PC-3 (cell line): ENCODE measurements at regions not wholly inside any gene's neighbourhood (a gene's known extent, or its start where the extent isn't known, plus 50 kb on each side); places are given as distances from the start of the nearest gene placed in this dataset.

Experiments used
- ATAC-seq: fragments of 200-7000 bp; cut with Tn5 transposase; 2 replicates; pipeline ENCODE4 v1.9.1; 2020; ENCODE audit warnings: mild to moderate bottlenecking, moderate library complexity
- BruUV-seq: library from RNA; stranded (reverse); fragments of 400-500 nt; replicated peaks from 2 replicates; lab custom pipeline; 2021; lab: Mats Ljungman, UMichigan
- CTCF ChIA-PET: fragments of 300-600 bp; sonication (Branson Sonifier 250); formaldehyde crosslinking; loops from one replicate; lab custom pipeline; 2022; ENCODE audit warnings: antibody characterized with exemption; lab: Charles Lee
- POLR2A ChIA-PET: fragments of 300-600 bp; sonication (Branson Sonifier 250); formaldehyde crosslinking; loops from one replicate; lab custom pipeline; 2022; ENCODE audit warnings: antibody characterized with exemption; ENCODE audit not compliant: unreplicated experiment; lab: Charles Lee
- DNase-seq: peaks from one replicate; pipeline ENCODE4 v3.0.0-alpha.2; 2015
- H2AFZ ChIP-seq: fragments of 300-600 bp; sonication (generic); 2 replicates; pipeline ENCODE4 v1.6.0; 2016; ENCODE audit warnings: antibody characterized with exemption, low read length
- H3F3A ChIP-seq: fragments of 300-600 bp; sonication (generic); one replicate; pipeline ENCODE4 v1.6.0; 2017; ENCODE audit warnings: antibody characterized with exemption, low read length, control low read depth, mild to moderate bottlenecking; ENCODE audit not compliant: unreplicated experiment
- H3K27ac ChIP-seq: fragments of 300-600 bp; sonication (generic); 2 replicates; pipeline ENCODE4 v1.5.1; 2016; ENCODE audit warnings: mild to moderate bottlenecking, low read length
- H3K27me3 ChIP-seq: fragments of 300-600 bp; sonication (generic); 2 replicates; pipeline ENCODE4 v1.6.1; 2016; ENCODE audit warnings: low read length, mixed read lengths
- H3K36me3 ChIP-seq: fragments of 300-600 bp; sonication (generic); 2 replicates; pipeline ENCODE4 v1.6.1; 2016; ENCODE audit warnings: low read depth, mixed run types, low read length, mixed read lengths
- H3K4me1 ChIP-seq: fragments of 300-600 bp; sonication (generic); 2 replicates; pipeline ENCODE4 v1.5.1; 2016; ENCODE audit warnings: low read length; ENCODE audit not compliant: insufficient read depth
- H3K4me2 ChIP-seq: fragments of 300-600 bp; sonication (generic); 2 replicates; pipeline ENCODE4 v1.6.0; 2016; ENCODE audit warnings: low read length
- H3K4me3 ChIP-seq: fragments of 300-600 bp; sonication (generic); 2 replicates; pipeline ENCODE4 v1.5.1; 2016; ENCODE audit warnings: mild to moderate bottlenecking, low read length, mixed read lengths
- H3K79me2 ChIP-seq: fragments of 300-600 bp; sonication (generic); 2 replicates; pipeline ENCODE4 v1.6.1; 2017; ENCODE audit warnings: low read length, mixed read lengths
- H3K9ac ChIP-seq: fragments of 300-600 bp; sonication (generic); 2 replicates; pipeline ENCODE4 v1.6.0; 2016; ENCODE audit warnings: mild to moderate bottlenecking, low read length
- H3K9me2 ChIP-seq: fragments of 300-600 bp; sonication (generic); replicated peaks from 2 replicates; pipeline ENCODE4 v1.6.1; 2016; ENCODE audit warnings: mixed run types, low read length, mixed read lengths
- H3K9me3 ChIP-seq: fragments of 300-600 bp; sonication (generic); 2 replicates; pipeline ENCODE4 v1.6.1; 2016; ENCODE audit warnings: low read length, mixed read lengths
- H4K20me1 ChIP-seq: fragments of 300-600 bp; sonication (generic); 2 replicates; pipeline ENCODE4 v1.6.1; 2016; ENCODE audit warnings: low read length, mixed read lengths
- EZH2 ChIP-seq: fragments of 300-600 bp; sonication (generic); IDR thresholded peaks from one replicate; pipeline ENCODE4 v1.6.1; 2017; ENCODE audit warnings: antibody characterized with exemption, mild to moderate bottlenecking, low read length; ENCODE audit not compliant: unreplicated experiment
- EZH2phosphoT487 ChIP-seq: fragments of 300-600 bp; sonication (generic); IDR thresholded peaks from 2 replicates; pipeline ENCODE4 v1.6.1; 2018; ENCODE audit warnings: mild to moderate bottlenecking, antibody characterized with exemption, low read length, borderline replicate concordance
- intact Hi-C: fragments of 100-400 bp; cut with micrococcal nuclease; formaldehyde crosslinking; loops from 2 replicates; pipeline ENCODE4 v1.9.0; 2023
- TF ChIP-seq, protein P1 (sequence below): fragments of 300-600 bp; sonication (generic); conservative IDR thresholded peaks from 2 replicates; pipeline ENCODE4 v1.5.1; 2017; ENCODE audit warnings: antibody characterized with exemption, low read depth, mild to moderate bottlenecking, low read length

DNA sequence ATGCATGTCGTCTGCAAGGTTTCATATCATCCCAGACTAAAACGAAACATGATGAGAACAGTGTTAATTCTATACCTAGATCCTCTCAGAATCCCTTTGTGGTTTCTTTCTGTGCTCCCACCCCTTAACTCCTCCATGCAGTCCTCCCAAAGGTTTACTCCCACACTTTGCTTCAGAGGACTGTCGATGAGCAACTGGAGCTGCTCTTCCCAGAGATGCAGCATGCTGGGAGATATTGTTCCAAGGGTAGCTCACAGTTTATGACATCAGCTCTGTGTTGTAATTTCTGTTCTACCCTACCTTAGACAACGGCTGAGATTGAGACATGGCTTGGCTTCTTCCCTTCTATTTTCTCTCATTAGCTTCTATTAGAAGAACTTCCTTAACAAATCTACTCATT is 313.0 kb upstream of the COL8A1 start:
- no peaks in the 10 kb centered on the region for H3K9me3 ChIP-seq
- no peak overlapping the region for H3K9ac ChIP-seq
- H3K36me3 ChIP-seq = no peaks in the 10 kb centered on the region
- no peak overlapping the region for H2AFZ ChIP-seq
- no peaks in the 10 kb centered on the region for H3K27me3 ChIP-seq
- H3K4me1 ChIP-seq = peaks cover 4% of the 10 kb centered on the region
- no peak overlapping the region for H3K4me3 ChIP-seq
- DNase-seq (no peak), ATAC-seq (no peak)
- H3K27ac ChIP-seq = no peak overlapping the region
- H3K79me2 ChIP-seq = no peaks in the 10 kb centered on the region
- ChIA-PET CTCF (no interaction called here), POLR2A (no interaction called here)
- no peaks in the 10 kb centered on the region for H3F3A ChIP-seq
- intact Hi-C loops = no loop called here
- TF ChIP-seq EZH2phosphoT487 (no peak), EZH2 (no peak)
- TF ChIP-seq, protein P1, sequence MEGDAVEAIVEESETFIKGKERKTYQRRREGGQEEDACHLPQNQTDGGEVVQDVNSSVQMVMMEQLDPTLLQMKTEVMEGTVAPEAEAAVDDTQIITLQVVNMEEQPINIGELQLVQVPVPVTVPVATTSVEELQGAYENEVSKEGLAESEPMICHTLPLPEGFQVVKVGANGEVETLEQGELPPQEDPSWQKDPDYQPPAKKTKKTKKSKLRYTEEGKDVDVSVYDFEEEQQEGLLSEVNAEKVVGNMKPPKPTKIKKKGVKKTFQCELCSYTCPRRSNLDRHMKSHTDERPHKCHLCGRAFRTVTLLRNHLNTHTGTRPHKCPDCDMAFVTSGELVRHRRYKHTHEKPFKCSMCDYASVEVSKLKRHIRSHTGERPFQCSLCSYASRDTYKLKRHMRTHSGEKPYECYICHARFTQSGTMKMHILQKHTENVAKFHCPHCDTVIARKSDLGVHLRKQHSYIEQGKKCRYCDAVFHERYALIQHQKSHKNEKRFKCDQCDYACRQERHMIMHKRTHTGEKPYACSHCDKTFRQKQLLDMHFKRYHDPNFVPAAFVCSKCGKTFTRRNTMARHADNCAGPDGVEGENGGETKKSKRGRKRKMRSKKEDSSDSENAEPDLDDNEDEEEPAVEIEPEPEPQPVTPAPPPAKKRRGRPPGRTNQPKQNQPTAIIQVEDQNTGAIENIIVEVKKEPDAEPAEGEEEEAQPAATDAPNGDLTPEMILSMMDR = no peak
- no peak overlapping the region for H3K4me2 ChIP-seq
- H4K20me1 ChIP-seq = no peaks in the 10 kb centered on the region
- no peaks in the 10 kb centered on the region for H3K9me2 ChIP-seq
- no TSS peak for BruUV-seq

DNA sequence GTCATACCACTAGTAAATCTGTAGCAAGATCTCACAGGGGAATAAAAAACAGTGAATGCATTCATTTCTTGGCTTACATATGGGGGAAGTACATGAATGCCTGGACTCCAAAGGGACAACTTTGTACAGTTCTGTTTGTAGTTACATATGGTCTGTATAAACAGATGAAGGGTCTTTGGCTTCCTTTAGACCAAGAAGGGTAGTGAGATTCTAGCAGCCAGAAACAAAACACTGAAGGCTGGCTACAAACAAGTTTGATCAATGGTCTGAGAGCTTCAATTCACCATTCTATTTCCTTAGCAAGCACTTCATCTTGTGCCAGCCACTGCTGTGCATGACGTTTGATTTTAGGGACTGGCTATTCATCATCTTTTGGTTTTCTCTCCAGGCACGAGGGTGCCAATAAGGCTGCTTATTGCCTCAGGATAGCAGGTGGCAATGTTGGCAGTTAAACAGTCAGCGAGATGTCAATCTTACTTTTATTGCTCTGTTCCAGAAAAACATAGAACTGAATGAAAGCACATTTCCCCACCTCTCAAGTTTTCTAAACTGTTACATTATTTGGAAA is 313.7 kb upstream of the COL8A1 start:
- no TSS peak for BruUV-seq
- no peaks in the 10 kb centered on the region for H4K20me1 ChIP-seq
- no peaks in the 10 kb centered on the region for H3F3A ChIP-seq
- no peak overlapping the region for H3K27ac ChIP-seq
- CTCF ChIA-PET = no interaction called here
- TF ChIP-seq EZH2 (no peak), EZH2phosphoT487 (no peak)
- TF ChIP-seq, protein P1 = no peak
- no peaks in the 10 kb centered on the region for H3K9me3 ChIP-seq
- POLR2A ChIA-PET = no interaction called here
- DNase-seq (no peak), ATAC-seq (no peak)
- no peaks in the 10 kb centered on the region for H3K27me3 ChIP-seq
- intact Hi-C loops = no loop called here
- no peak overlapping the region for H3K9ac ChIP-seq
- peaks cover 4% of the 10 kb centered on the region; the same call in 1 of the 2 replicates for H3K4me1 ChIP-seq
- no peaks in the 10 kb centered on the region for H3K79me2 ChIP-seq
- no peaks in the 10 kb centered on the region for H3K9me2 ChIP-seq
- no peaks in the 10 kb centered on the region for H3K36me3 ChIP-seq
- no peak overlapping the region for H3K4me3 ChIP-seq
- no peak overlapping the region for H3K4me2 ChIP-seq
- H2AFZ ChIP-seq = no peak overlapping the region

DNA sequence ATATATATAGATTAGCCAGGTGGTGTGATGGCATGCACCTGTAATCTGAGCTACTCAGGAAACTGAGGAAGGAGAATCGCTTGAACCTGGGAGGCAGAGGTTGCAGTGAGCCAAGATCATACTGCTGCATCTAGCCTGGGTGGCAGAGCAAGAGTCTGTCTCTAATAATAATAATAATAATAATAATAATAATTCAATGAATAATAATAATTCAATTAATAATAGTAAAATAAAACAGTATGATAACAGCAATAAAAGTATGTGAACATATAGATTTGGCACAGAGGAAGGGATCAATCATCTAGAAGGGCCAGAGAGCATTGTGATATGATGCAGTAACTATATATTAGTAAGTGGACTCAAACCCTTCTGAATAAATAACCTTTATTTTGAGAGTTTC is 314.5 kb upstream of the COL8A1 start:
- no peaks in the 10 kb centered on the region for H3K27me3 ChIP-seq
- no TSS peak for BruUV-seq
- ChIA-PET POLR2A (no interaction called here), CTCF (no interaction called here)
- intact Hi-C loops = no loop called here
- no peak overlapping the region for H3K27ac ChIP-seq
- ATAC-seq = no peak
- H4K20me1 ChIP-seq = no peaks in the 10 kb centered on the region
- TF ChIP-seq, protein P1 = no peak
- TF ChIP-seq EZH2phosphoT487 (no peak), EZH2 (no peak)
- no peak overlapping the region for H3K4me3 ChIP-seq
- H3K4me2 ChIP-seq = no peak overlapping the region
- no peaks in the 10 kb centered on the region for H3F3A ChIP-seq
- peaks cover 11% of the 10 kb centered on the region; the same call in 1 of the 2 replicates for H3K4me1 ChIP-seq
- H3K9me2 ChIP-seq = no peaks in the 10 kb centered on the region
- H2AFZ ChIP-seq = no peak overlapping the region
- no peaks in the 10 kb centered on the region for H3K79me2 ChIP-seq
- no peaks in the 10 kb centered on the region for H3K9me3 ChIP-seq
- no peak overlapping the region for H3K9ac ChIP-seq
- H3K36me3 ChIP-seq = no peaks in the 10 kb centered on the region
- no peak for DNase-seq
